CD4-positive, alpha-beta T cell treated with Interleukin-6 for 4 hours (primary cell): ENCODE measurements at regions not wholly inside any gene's neighbourhood (a gene's known extent, or its start where the extent isn't known, plus 50 kb on each side); places are given as distances from the start of the nearest gene placed in this dataset.
"Not testable (repeated sequence)": the region's sequence is repeated elsewhere in the genome, so short reads cannot be mapped to it uniquely, and the experiment has no call there.

Experiments
- DNase-seq: peaks from one replicate; pipeline ENCODE4 v3.0.0-alpha.2; 2020; ENCODE audit warnings: mixed read lengths

- no peak for DNase-seq
These were observed 307.2 kb downstream of the HIVEP2 start for GRCh38 chr6:142637624-142638351.

GRCh38 chr6:142642651-142643050 is 302.3 kb downstream of the HIVEP2 start:
- DNase-seq: no peak

GRCh38 chr6:142644866-142645265 is 300.1 kb downstream of the HIVEP2 start:
- no peak for DNase-seq

GRCh38 chr6:142645663-142646062 is 299.3 kb downstream of the HIVEP2 start:
- DNase-seq: no peak

- no peak for DNase-seq
These were observed 297.4 kb downstream of the HIVEP2 start for GRCh38 chr6:142647449-142648035.

GRCh38 chr6:142648036-142648451 is 296.9 kb downstream of the HIVEP2 start:
- DNase-seq: no peak

GRCh38 chr6:142648526-142648925 is 296.4 kb downstream of the HIVEP2 start:
- no peak for DNase-seq

GRCh38 chr6:142649438-142650234 is 295.3 kb downstream of the HIVEP2 start:
- DNase-seq: not testable (repeated sequence)

GRCh38 chr6:142651384-142651783 is 293.6 kb downstream of the HIVEP2 start:
- DNase-seq: no peak

- no peak for DNase-seq
These were observed 291.1 kb downstream of the HIVEP2 start for GRCh38 chr6:142653710-142654420.

GRCh38 chr6:142659661-142660060 is 285.3 kb downstream of the HIVEP2 start:
- no peak for DNase-seq

- DNase-seq: no peak
These were observed 279.6 kb downstream of the HIVEP2 start for GRCh38 chr6:142665393-142665792.

- DNase-seq: no peak
These were observed 278.3 kb downstream of the HIVEP2 start for GRCh38 chr6:142666599-142667185.

- DNase-seq: no peak
These were observed 275.3 kb downstream of the HIVEP2 start for GRCh38 chr6:142669471-142670351.

- no peak for DNase-seq
These were observed 273.2 kb downstream of the HIVEP2 start for GRCh38 chr6:142671791-142672190.

- DNase-seq: no peak
These were observed 269.5 kb downstream of the HIVEP2 start for GRCh38 chr6:142675517-142675916.

- DNase-seq: no peak
These were observed 268.9 kb downstream of the HIVEP2 start for GRCh38 chr6:142676027-142676443.

- no peak for DNase-seq
These were observed 268.3 kb downstream of the HIVEP2 start for GRCh38 chr6:142676647-142677192.

- peak; percentile 76 for DNase-seq
These were observed 264.9 kb downstream of the HIVEP2 start for GRCh38 chr6:142679907-142680700.

GRCh38 chr6:142681099-142681498 is 263.9 kb downstream of the HIVEP2 start:
- no peak for DNase-seq
